CD4-positive, alpha-beta T cell treated with Interleukin-15 for 4 hours (primary cell): ENCODE measurements at regions not wholly inside any gene's neighbourhood (a gene's known extent, or its start where the extent isn't known, plus 50 kb on each side); places are given as distances from the start of the nearest gene placed in this dataset.
"Not testable (repeated sequence)": the region's sequence is repeated elsewhere in the genome, so short reads cannot be mapped to it uniquely, and the experiment has no call there.

Experiments used
- DNase-seq: peaks from one replicate; pipeline ENCODE4 v3.0.0-alpha.2; 2020; ENCODE audit warnings: low spot score

GRCh38 chr6:74283532-74283931 is 587.5 kb downstream of the CD109 start:
- no peak for DNase-seq

- DNase-seq = no peak
Measured at GRCh38 chr6:74282143-74282689, 586.2 kb downstream of the CD109 start.

- DNase-seq = no peak
Measured at GRCh38 chr6:74280130-74280692, 584.2 kb downstream of the CD109 start.

GRCh38 chr6:74277777-74278186 is 581.8 kb downstream of the CD109 start:
- no peak for DNase-seq

GRCh38 chr6:74273541-74273940 is 577.5 kb downstream of the CD109 start:
- no peak for DNase-seq

- no peak for DNase-seq
Measured at GRCh38 chr6:74269600-74269858, 573.5 kb downstream of the CD109 start.

GRCh38 chr6:74268815-74269599 is 573.0 kb downstream of the CD109 start:
- no peak for DNase-seq

- DNase-seq = no peak
Measured at GRCh38 chr6:74259981-74260380, 564.0 kb downstream of the CD109 start.

- no peak for DNase-seq
Measured at GRCh38 chr6:74256781-74257180, 560.8 kb downstream of the CD109 start.

- DNase-seq = no peak
Measured at GRCh38 chr6:74256381-74256780, 560.4 kb downstream of the CD109 start.

- DNase-seq = not testable (repeated sequence)
Measured at GRCh38 chr6:74255007-74255406, 559.0 kb downstream of the CD109 start.

GRCh38 chr6:74254147-74254546 is 558.1 kb downstream of the CD109 start:
- DNase-seq = not testable (repeated sequence)

- no peak for DNase-seq
Measured at GRCh38 chr6:74253261-74253660, 557.3 kb downstream of the CD109 start.

GRCh38 chr6:74250161-74250818 is 554.3 kb downstream of the CD109 start:
- DNase-seq = no peak

GRCh38 chr6:74249658-74250057 is 553.7 kb downstream of the CD109 start:
- no peak for DNase-seq

- DNase-seq = no peak
Measured at GRCh38 chr6:74248966-74249365, 553.0 kb downstream of the CD109 start.

- no peak for DNase-seq
Measured at GRCh38 chr6:74222768-74223333, 526.8 kb downstream of the CD109 start.

GRCh38 chr6:74213995-74214394 is 518.0 kb downstream of the CD109 start:
- DNase-seq = no peak

- no peak for DNase-seq
Measured at GRCh38 chr6:74208239-74208638, 512.2 kb downstream of the CD109 start.

- no peak for DNase-seq
Measured at GRCh38 chr6:74199215-74199915, 503.4 kb downstream of the CD109 start.

- DNase-seq = no peak
Measured at GRCh38 chr6:74197310-74197709, 501.3 kb downstream of the CD109 start.

GRCh38 chr6:74187811-74188210 is 491.8 kb downstream of the CD109 start:
- no peak for DNase-seq
